Left lung (tissue), 4 donors: ENCODE measurements at regions not wholly inside any gene's neighbourhood (a gene's known extent, or its start where the extent isn't known, plus 50 kb on each side); places are given as distances from the start of the nearest gene placed in this dataset.

ENCODE experiments used
- ATAC-seq: fragments of 200-7000 bp; cut with Tn5 transposase; one replicate; pipeline ENCODE4 v1.9.1; 2020; ENCODE audit warnings: moderate library complexity
- DNase-seq, 4 donors: peaks; one replicate each; pipeline ENCODE4 v3.0.0-alpha.2; 2013 to 2020
- H3K27ac ChIP-seq, 2 donors: fragments of 200-600 bp; sonication (generic) in 1 of 2; one replicate each; pipeline versions ENCODE4 v1.5.0 to v1.8.0; 2020 to 2021
- H3K27me3 ChIP-seq, 2 donors: fragments of 200-600 bp; sonication (generic) in 1 of 2; one replicate each; pipeline versions ENCODE4 v1.5.0 to v1.8.0; 2020 to 2021
- H3K36me3 ChIP-seq, 2 donors: fragments of 200-600 bp; sonication (generic) in 1 of 2; one replicate each; pipeline versions ENCODE4 v1.5.0 to v1.8.0; 2020 to 2021
- H3K4me1 ChIP-seq, 2 donors: fragments of 200-600 bp; one replicate each; pipeline ENCODE4 v1.8.0; 2021
- H3K4me3 ChIP-seq, 2 donors: fragments of 200-600 bp; sonication (generic) in 1 of 2; one replicate each; pipeline versions ENCODE4 v1.5.0 to v1.8.0; 2020 to 2021; ENCODE audit warnings: mild to moderate bottlenecking in 1 of 2
- H3K9me3 ChIP-seq, 2 donors: fragments of 200-600 bp; sonication (generic) in 1 of 2; one replicate each; pipeline versions ENCODE4 v1.5.0 to v1.8.0; 2020 to 2021
- intact Hi-C, 2 donors: fragments of 100-400 bp; cut with DNase I; formaldehyde crosslinking; loops; one replicate each; pipeline versions ENCODE4 v1.11.2 to v1.14.2; 2022
- TF ChIP-seq, protein P1 (sequence below), 2 donors: fragments of 200-600 bp; sonication (generic) in 1 of 2; IDR thresholded peaks; one replicate each; pipeline versions ENCODE4 v1.5.0 to v1.8.0; 2021; ENCODE audit warnings: antibody characterized with exemption in 2 of 2
- donor health status: DM: no; HTN: yes; CAD: no.
- donor health status: DM: no; HTN: no; CAD: no.

DNA sequence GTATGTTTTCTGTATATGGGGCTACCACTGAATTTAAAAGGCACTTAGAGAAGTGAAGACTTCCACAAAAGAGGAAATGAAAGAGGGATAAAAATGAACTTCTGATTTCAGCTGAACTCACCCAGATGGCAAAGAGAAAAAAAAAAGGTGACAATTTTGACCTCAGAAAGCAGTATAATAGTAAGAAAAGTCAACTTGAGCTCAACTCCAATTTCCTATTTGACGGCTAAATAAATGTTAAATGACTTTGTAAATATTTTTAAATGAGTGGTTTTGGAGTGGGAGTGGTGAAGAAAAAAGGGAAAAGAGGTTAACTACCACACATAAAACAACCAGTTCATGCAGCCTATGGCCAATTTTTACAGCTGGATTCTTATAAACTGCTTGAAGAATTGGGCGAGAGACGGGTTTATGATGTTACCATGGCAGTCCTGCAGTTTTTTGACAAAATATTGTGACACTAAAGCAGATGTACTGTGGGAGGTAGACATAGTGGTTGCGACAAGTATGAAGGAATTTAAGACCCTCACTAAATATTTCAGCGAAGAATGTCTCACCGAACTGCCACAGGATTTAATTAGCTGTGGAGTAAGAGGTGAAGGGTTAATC is 49.8 kb upstream of the ADTRP start:
- DNase-seq (peak in 2 of 4 donors; percentile 73 to 80), ATAC-seq (no peak)
- intact Hi-C loops = no loop called here
- Histone ChIP-seq H3K27ac (no peak overlapping the region), H3K27me3 (no peaks in the 10 kb centered on the region), H3K9me3 (no peaks in the 10 kb centered on the region), H3K36me3 (no peaks in the 10 kb centered on the region), H3K4me1 (peaks cover 0 to 6% of the 10 kb centered on the region in 2 donors), H3K4me3 (no peak overlapping the region)
- TF ChIP-seq, protein P1, sequence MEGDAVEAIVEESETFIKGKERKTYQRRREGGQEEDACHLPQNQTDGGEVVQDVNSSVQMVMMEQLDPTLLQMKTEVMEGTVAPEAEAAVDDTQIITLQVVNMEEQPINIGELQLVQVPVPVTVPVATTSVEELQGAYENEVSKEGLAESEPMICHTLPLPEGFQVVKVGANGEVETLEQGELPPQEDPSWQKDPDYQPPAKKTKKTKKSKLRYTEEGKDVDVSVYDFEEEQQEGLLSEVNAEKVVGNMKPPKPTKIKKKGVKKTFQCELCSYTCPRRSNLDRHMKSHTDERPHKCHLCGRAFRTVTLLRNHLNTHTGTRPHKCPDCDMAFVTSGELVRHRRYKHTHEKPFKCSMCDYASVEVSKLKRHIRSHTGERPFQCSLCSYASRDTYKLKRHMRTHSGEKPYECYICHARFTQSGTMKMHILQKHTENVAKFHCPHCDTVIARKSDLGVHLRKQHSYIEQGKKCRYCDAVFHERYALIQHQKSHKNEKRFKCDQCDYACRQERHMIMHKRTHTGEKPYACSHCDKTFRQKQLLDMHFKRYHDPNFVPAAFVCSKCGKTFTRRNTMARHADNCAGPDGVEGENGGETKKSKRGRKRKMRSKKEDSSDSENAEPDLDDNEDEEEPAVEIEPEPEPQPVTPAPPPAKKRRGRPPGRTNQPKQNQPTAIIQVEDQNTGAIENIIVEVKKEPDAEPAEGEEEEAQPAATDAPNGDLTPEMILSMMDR (IDR thresholded peaks at IDR 0.05) = no peak
